HG02884 (cell line): ENCODE measurements at regions not wholly inside any gene's neighbourhood (a gene's known extent, or its start where the extent isn't known, plus 50 kb on each side); places are given as distances from the start of the nearest gene placed in this dataset.

ENCODE experiments used
- ATAC-seq: cut with Tn5 transposase; IDR thresholded peaks from one replicate; pipeline ENCODE4 v1.9.1; 2021; ENCODE audit warnings: mild to moderate bottlenecking, moderate library complexity; ENCODE audit not compliant: unreplicated experiment

DNA sequence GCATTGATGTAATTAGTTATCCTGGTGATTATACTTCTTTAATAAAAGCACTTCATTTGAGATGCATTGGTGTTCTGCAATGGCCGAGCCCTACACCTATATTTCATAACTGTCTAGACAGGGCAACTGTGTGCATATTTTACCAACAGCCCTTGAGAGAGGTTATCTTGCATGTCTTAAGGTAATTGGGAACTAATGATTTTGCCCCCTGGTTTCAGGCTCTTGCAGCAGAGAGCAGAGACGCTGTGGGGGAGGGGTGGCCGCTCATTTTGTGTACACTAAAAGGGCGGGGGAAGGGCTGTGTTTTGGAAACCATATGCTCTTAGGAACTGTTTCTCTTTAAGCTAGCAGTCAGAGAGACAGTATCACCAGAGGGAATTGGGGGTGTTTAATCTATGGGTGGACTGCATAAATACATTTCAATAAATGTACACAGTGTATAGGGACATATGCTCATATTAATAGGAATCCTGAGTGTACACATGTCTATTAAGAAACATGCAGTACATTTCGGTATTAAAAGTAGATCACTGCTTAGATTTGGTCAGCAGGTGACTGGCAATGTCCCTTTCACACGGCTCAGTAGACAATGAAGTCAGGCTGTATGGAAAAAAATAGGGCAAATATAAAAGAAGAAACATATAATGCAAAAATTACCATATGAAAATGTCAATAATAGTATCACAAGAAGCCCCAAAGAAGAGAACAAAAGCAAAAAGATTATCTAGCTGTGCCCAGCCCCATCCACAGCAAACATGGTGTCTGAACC, 402.9 kb upstream of the CITED2 start:
- no peak for ATAC-seq

DNA sequence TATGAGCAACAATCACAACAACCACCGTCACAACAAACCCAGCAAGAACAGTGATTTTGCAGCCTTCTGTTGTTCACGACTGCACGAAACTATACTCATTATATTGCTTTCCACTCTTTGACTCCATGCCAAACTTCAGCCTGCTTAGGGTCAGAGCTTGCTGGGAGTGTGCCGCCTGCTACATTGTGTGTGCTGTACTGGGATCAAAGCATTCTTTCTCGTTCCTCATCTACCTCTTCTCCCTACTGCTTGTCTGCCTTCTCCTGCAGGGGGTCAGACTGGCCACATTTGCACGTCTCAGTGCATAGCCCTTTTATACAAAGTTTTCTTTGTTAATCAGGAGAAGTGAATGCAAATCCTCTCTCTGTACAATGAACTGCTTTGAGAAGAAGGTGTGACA, 401.6 kb upstream of the CITED2 start:
- no peak for ATAC-seq

DNA sequence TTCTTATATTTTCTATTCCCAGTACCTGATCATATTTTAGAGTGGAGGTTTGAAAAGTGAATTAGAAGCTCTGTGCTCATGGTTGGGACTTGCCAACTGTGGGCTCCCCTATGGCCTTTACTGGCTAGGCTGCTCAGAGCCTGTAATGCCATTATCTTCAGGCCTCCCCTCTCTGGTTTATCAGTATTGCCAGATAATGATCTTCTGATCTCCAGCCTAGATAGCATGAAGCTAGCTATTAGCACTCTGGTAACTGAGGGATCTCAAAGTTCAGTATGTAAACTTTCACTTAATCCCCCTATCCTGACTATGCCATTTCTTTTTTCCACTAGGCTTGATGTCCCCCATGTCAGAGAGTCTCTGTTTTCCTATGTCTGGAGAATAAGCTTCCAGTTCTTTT, 393.7 kb upstream of the CITED2 start:
- no peak for ATAC-seq

DNA sequence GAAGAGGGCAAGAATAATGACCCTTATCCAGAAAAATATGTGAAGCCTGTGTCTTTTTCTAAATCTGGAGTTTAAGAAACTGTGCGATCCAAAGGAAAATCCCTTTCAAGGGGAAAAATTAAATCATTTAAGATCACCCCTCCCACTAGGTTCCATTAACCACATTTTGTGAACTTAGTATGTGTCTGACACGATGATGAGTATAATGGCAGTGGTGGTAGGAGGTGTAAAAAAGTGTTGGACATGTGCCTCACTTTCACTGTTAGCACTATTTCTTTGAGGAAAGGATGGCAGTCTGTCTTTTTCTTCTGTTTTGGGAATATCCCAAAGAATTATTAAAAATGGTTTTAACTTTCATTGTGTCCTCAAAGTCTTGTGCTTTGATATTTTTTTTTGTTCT, 392.3 kb upstream of the CITED2 start:
- ATAC-seq = no peak

DNA sequence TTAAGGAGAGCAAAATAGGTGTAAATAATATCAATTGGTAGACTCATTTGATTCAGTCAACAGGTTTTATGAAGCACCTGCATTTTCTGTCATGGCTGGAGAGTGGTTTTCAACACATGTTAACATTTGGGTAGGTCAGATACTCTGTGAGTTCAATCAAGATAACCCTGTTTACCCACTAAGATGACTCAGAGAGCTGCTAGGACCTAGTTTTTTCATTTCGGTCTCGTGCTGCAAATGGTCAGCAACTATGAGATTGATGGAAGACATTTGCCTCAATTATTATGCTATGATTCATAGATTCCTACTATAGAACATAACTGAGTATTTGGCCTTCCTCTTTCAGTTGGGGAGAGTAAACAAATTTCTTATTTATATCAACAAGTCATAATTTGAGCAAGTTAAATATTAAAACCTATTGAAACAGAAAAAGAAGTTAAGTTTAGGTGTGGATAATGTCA, 391.4 kb upstream of the CITED2 start:
- ATAC-seq = no peak

DNA sequence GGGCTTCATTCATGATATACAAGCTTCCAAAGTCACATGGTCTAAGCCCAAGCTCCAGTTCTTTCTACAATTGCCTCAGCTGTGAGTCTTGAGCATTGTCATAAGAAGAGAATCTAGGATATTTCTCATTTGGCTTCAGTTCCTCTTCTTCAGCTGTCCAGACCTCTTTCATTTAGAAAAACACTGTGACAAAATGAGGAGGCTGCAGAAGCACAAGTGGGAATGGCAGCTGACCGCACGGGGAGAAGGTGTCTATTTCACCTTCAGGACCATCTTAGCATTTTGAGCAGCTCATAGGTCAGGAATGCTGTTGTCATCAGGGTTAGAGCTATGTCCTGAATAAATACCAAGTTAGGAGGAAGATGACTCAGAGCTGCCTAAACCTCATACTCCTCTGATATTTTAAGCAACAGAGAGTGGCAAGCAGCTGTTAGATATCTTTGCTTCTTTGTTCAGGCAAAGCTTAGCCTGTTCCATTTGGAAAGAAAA, 390.1 kb upstream of the CITED2 start:
- peak; percentile 91 for ATAC-seq

DNA sequence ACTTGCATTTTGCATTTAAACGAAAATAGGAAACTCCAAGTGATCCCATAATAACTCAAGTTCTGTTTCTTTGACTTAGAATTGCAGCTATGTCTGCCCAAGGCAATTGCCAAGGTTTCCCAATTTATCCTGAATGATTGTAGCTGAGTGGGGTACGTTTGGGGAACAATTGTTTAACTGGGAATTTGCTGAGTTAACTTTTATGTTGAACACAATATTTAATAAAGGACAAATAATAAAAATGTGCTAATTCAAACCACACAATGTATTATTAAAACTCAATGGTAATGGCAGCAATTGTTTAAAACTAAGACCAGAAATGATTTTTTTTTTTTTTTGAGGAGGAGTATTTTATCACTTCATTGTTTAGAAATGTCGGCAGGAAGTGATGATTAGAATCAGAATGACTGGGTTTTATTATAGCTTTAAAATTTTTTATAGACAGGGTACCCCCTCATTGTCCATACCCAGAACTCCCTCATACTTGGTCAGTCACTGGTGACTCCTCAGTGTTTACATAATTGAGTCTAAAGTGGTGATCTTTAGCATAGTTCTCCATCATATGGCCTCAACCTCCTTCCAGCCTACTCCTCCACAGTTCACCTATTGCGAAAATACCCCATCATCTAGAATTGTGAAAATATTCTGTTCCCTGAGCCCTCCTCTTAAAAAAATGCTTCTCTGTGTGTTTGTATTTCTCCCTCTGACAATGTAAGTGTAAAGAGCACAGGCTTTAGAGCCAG, 389.2 kb upstream of the CITED2 start:
- no peak for ATAC-seq

DNA sequence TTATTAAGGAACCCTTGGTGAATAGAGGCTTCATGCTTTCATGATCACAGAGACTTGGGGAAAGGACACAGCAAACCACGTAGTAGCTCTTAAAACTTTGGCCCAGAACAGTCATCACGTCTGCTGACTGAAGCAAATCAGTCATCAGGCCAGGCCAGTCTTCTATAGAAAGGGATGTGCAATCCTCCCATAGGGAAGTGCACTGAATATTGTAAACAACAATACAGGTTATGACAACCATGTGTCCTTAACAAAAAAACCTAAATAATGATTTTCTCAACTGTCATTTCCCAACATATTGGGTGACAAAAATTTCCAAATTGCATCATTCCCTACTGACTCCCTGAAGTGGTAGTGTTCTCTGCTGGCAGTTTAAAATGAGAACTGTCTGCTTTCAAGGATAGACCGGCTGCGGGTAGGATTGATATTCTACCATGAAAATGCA, 388.2 kb upstream of the CITED2 start:
- peak; percentile 40 for ATAC-seq

DNA sequence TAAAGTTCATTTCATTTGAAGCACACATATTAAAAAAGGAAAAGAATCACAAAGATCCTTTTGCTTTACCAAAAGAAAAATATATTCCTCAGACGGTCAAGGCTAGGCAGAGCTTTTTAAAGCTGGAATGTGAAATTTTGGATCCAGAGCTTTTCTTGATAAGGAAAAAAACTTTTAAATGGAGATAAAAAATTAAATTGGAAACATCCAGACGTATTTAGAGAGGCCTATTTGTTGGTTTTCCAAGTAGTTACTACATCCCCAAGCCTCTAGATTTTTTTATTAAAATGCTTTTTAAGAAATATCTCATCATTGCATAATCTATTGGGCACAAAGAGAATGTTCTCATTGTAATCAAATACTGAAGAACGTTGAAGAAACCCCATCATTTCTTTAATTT, 385.7 kb upstream of the CITED2 start:
- no peak for ATAC-seq

DNA sequence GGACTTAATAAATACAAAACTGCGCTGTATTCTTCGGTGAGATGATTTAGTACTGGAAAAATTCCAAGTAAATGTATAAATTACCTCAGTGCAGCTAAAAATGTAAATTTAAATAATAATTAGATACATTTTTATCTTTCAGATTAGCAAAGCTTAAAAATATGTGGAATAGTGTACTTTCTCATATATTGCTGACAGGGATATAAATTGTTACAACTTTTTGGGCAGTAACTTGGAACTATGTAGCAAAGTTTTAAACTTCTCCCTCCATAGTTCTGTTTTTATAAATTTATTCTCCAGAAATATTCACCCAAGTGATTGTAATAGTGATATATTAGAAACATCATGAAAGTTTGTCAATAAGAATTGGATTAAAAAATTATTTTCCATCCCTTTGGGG, 384.6 kb upstream of the CITED2 start:
- ATAC-seq = no peak

DNA sequence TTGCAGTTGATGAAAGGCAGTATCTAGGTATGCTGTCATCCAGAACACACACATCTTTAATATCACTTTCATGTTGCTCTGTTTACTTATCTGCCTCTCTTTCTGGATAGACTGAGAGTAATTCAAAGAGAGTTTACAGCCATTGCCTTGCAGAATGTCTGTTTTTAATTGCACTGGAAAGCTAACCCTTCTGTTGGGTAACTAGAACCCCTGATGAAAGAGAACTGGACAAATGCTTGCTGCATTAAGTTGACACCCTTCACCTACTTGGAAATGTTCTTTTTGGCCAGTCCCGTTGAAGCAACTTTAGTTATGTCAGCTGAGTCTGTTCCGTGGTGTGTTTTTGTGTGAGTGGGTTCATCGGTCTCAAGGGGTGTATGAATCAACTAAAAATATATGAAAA, 383.8 kb upstream of the CITED2 start:
- no peak for ATAC-seq

DNA sequence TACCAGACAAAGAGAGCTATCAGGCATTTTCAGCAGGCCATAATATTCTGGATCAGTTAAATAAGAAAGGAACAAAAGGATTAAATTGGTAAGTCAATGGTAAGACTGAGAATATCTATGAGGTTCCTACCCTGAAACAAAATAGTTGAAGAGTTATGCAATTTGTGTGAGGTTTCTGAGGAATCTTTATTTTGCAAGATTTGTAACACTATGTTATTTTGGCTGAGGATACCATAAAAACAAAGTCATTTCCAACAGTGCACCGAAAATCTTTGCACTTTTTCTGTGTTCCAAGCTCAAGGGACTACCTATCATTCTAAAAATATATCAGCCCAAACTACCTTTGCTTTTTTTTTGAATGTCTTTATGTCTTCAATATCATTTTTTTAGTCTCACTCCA, 383.3 kb upstream of the CITED2 start:
- ATAC-seq = no peak

DNA sequence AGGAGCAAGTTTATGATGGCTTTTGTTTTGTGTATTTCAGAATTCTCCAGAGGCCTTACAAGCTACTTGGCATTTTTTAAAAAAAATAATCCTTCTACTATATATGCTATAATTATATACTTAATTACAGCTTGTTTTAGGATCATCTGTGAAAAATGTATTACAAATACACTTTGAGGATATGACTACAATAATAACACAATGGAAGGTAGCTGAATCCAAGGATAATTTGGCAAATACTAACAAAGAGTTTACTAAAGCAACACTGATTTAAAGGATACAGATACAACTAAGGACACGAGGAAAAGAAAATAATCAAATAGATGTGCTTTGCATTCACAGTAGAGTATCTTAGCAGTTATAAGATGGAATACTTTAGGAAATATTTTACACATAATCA, 381.9 kb upstream of the CITED2 start:
- no peak for ATAC-seq

DNA sequence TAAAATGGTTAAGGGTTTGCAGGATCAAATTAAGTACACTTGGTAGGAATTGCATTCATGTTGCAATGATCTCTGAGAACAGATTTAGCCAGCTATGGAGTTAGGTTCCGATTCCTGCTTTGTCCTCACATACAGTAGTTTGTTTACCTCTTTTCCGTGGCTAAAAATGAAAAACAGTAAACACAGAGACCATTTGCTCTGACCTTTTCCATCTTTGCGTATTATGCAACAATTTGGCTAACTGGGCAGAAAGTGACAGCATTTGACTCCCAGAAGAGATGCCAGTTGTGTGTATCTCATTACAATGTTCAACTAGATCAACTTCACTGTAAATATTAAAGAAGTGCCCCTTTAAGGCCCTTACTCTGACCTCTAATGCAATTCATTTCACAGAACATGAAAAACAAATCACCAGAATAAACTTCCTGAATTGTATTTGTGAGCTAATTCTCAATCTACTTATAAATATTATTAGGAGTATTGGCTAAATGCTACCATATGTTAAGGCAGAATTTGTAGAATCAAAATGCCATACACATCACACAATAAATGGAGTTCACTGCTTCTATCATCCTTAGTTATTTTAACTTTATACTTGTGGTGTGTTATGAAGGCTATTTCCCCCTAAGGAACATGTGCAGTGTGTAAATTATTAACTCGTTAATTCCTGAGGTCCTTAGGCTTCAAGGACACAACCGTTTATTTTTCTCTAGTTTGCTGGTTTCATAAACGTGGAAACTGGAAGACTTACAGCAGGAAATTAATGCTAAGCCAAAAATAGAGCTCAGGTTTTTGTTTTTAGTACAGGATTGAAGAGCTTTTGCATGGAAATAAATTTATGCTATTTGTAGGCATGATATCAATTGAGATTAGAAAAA, 380.7 kb upstream of the CITED2 start:
- no peak for ATAC-seq

DNA sequence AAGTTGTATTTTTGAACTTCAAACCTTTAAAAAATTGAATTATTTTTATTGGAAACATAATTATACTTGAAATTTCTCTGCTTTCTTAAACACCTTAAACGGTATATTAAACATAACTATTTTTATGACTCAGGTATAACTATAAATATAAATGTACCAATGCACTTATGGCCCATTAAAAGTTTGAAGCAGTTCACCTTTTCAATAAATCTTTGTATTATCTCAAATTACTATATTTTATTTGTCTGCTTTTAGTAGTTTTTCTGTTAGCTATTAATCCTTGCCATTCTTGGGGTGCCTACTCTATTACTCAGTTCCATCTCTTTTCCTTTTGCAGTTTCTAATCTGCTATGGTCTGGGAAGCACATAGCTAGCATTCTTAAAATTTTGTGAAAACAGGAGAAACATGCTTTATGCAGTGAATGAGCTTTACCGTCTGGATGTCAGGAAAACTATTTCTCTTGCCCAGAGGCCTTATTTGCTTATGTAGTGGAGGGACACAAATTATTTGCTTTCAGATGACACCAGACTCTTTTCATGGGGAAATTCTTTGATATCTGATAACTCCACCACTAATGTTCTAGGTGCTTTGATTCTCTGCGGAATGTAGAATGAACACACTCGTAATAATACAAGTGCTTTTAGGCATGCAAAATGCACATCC, 378.9 kb upstream of the CITED2 start:
- ATAC-seq = no peak

DNA sequence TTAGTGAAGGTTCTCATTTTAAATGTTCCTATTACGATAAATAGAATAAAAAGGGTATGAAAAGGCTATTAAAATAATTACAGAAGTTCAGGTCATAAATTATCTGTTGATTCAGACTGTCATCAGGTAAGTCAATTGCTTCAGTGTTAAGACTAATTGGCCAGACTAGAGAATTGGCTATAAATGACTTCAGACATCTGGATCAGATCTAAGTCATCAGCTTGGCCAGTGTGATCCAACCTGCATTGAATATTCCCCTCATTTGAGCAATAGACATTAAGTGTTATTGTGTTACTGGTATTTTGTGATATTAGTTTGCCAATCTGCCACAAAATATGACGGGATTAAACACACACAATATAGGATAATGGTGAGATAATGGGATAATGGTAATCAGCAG, 377.6 kb upstream of the CITED2 start:
- ATAC-seq = no peak

DNA sequence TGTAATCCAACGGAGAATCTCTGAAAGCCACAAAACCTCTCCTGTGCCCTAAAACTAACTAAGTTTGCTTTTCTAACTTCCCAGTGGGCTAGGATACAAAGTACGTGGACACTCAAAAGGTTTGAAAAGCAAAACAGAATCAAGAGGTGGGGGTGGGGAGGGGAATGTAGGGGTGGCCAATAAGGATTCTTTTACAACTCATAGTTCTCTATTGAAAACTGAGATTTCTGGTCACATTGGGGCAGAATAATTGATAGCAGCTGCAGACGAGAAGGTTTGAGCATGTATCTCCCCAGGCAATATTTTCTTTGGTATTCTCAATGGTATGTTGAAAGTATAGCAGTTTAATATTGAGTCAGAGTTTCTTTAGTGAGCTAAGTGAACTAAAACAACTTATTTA, 376.7 kb upstream of the CITED2 start:
- ATAC-seq = no peak

DNA sequence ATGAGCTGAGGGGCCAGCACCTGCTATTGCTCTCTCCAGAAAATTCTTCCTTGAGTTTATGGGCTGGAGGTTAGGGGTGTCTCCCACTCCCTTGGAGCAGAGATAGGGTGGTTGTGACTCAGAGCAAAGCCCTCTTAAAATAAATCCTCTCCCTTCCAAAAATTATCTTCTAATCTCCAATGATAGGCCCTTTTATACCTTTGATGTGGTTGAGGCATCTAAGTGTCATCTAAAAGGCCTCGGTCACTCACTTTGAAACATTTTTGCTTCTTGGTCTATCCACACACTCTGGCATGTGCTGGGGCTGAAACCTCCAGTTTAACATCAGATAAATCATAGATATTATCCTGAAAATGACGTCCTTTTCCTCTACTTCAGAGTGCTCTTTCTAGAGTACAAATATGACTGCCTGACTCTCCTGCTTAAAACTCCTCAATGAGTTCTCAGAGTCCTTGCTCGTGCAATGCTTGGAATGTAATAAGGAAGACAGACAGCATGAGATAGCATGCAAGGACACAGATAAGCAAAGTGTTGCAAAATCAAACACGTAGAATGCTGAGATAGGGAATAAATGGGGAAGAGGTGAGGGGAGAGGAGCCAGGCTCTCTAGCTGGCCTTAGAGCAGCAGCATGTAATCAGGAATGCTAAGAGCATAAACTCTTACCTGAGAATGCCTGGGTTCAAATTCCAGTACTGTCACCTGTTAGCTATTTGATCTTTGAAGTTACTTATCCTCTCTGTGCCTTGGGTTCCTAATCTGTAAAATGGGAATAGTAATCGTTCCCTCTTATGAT, 374.1 kb upstream of the CITED2 start:
- no peak for ATAC-seq

DNA sequence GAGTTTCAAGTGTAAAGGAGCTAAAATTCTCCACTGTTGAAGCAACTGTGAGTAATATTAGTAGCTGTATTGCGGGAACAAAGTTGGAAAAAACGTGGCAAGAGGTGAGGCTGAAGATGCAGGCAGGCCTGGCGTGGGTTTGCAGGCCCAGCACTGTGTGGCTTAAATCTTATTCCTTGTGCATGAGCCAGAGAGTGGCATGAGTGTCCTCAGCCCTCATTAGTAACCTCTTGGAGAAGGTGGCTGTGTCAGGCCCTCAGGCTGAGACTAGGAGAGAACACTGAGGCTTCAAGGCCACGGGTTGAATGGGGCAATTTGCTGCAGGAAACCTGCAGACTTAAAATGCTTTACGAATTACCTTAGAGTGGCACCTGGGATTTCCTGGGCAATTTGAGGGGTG, 372.7 kb upstream of the CITED2 start:
- no peak for ATAC-seq

DNA sequence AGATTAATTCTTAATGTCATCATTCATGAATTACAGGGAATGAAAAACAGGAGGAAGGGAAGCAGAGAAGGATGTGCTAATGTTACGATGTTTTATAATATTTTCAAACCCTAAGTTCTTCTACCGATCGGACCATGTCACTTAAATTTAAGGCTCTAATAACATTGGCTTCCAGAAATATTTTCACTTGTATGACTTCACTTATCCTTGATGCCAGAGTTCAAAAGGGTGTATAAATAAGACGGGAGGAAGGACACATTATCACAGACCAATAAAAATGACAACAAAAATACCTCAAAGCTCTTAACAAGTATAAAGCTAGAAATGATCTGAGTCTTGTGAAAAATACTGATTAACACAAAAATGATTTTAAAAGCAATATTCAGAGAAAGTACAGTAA, 370.4 kb upstream of the CITED2 start:
- no peak for ATAC-seq
